Naive thymus-derived CD4-positive, alpha-beta T cell (primary cell): ENCODE measurements at regions not wholly inside any gene's neighbourhood (a gene's known extent, or its start where the extent isn't known, plus 50 kb on each side); places are given as distances from the start of the nearest gene placed in this dataset.

Experiments used
- ATAC-seq: fragments of 150-1000 bp; cut with Tn5 transposase; 2 replicates; pipeline ENCODE4 v1.10.0; 2021; ENCODE audit warnings: mild to moderate bottlenecking, moderate library complexity
- CTCF ChIA-PET: fragments of 350-600 bp; sonication (Branson Sonifier 250); formaldehyde crosslinking; loops from one replicate; lab custom pipeline; 2021; ENCODE audit warnings: antibody characterized with exemption; lab: Charles Lee
- POLR2A ChIA-PET: fragments of 350-600 bp; sonication (Branson Sonifier 250); formaldehyde crosslinking; loops from one replicate; lab custom pipeline; 2021; ENCODE audit warnings: antibody characterized with exemption, inconsistent platforms; lab: Charles Lee
- DNase-seq, 9 donors: peaks; one replicate each; pipeline versions ENCODE4 v3.0.0 to v3.0.0-alpha.2; 2020 to 2022; ENCODE audit warnings: mixed read lengths in 1 of 9
- H3K27ac ChIP-seq: one replicate; pipeline ENCODE4 v1.7.0; 2013; ENCODE audit warnings: mild to moderate bottlenecking, low read depth, low read length, moderate library complexity
- H3K27me3 ChIP-seq, 2 donors: one replicate each; pipeline ENCODE4 v1.7.0; 2013; ENCODE audit warnings: low read length in 2 of 2, mild to moderate bottlenecking in 2 of 2, moderate library complexity in 2 of 2; ENCODE audit not compliant: control insufficient read depth in 2 of 2, insufficient read depth in 2 of 2
- H3K36me3 ChIP-seq, 3 experiments: 1 replicate in 2 of 3; 2 replicates in 1 of 3; pipeline ENCODE4 v1.7.0; 2013; ENCODE audit warnings: low read length in 3 of 3, mild to moderate bottlenecking in 3 of 3, moderate library complexity in 1 of 3; ENCODE audit not compliant: insufficient read depth in 3 of 3, control insufficient read depth in 2 of 3
- H3K4me1 ChIP-seq, 2 donors: one replicate each; pipeline ENCODE4 v1.7.0; 2013; ENCODE audit warnings: low read length in 2 of 2, mild to moderate bottlenecking in 2 of 2, moderate library complexity in 1 of 2; ENCODE audit not compliant: control insufficient read depth in 2 of 2, insufficient read depth in 2 of 2
- H3K4me3 ChIP-seq: 2 replicates; pipeline ENCODE4 v1.7.0; 2013; ENCODE audit warnings: mild to moderate bottlenecking, low read length
- H3K9me3 ChIP-seq, 3 experiments: 1 replicate in 2 of 3; 2 replicates in 1 of 3; pipeline ENCODE4 v1.7.0; 2013; ENCODE audit warnings: low read length in 3 of 3; ENCODE audit not compliant: control insufficient read depth in 2 of 3
- H3K27ac Mint-ChIP-seq, 9 donors: one replicate each; pipeline ENCODE4 v1.8.0; 2020 to 2022; ENCODE audit warnings: mixed read lengths in 9 of 9, mild to moderate bottlenecking in 8 of 9, moderate library complexity in 5 of 9, inconsistent platforms in 2 of 9
- H3K27me3 Mint-ChIP-seq, 5 donors: one replicate each; pipeline ENCODE4 v1.8.0; 2021 to 2022; ENCODE audit warnings: mixed read lengths in 5 of 5, mild to moderate bottlenecking in 1 of 5
- H3K36me3 Mint-ChIP-seq, 5 donors: one replicate each; pipeline ENCODE4 v1.8.0; 2020 to 2022; ENCODE audit warnings: mixed read lengths in 5 of 5, mild to moderate bottlenecking in 3 of 5, inconsistent platforms in 1 of 5
- H3K4me1 Mint-ChIP-seq, 7 donors: one replicate each; pipeline ENCODE4 v1.8.0; 2020 to 2022; ENCODE audit warnings: mixed read lengths in 7 of 7, mild to moderate bottlenecking in 3 of 7, inconsistent platforms in 1 of 7
- H3K4me3 Mint-ChIP-seq, 10 donors: one replicate each; pipeline ENCODE4 v1.8.0; 2020 to 2022; ENCODE audit warnings: mild to moderate bottlenecking in 10 of 10, mixed read lengths in 10 of 10, moderate library complexity in 6 of 10, inconsistent platforms in 2 of 10
- H3K9me3 Mint-ChIP-seq, 11 donors: one replicate each; pipeline ENCODE4 v1.8.0; 2020 to 2022; ENCODE audit warnings: mixed read lengths in 11 of 11, mild to moderate bottlenecking in 4 of 11, inconsistent platforms in 1 of 11, moderate library complexity in 1 of 11
- intact Hi-C, 2 donors: fragments of 100-400 bp; cut with micrococcal nuclease; formaldehyde crosslinking; loops; one replicate each; pipeline ENCODE4 v1.15.1; 2023

- ChIA-PET CTCF (no interaction called here), POLR2A (no interaction called here)
- no peak overlapping the region for H3K4me3 ChIP-seq
- Mint-ChIP-seq H3K27me3 (peaks cover 4 to 32% (median 14%) of the 10 kb centered on the region in 5 donors), H3K27ac (no peak overlapping the region), H3K36me3 (peaks cover 0 to 3% (median 0%) of the 10 kb centered on the region in 5 donors), H3K9me3 (peaks cover 0 to 5% (median 0%) of the 10 kb centered on the region in 11 donors), H3K4me1 (peaks cover 0 to 7% (median 0%) of the 10 kb centered on the region in 7 donors), H3K4me3 (no peak overlapping the region)
- H3K27ac ChIP-seq = no peak overlapping the region
- H3K9me3 ChIP-seq = no peaks in the 10 kb centered on the region
- no peak for ATAC-seq
- H3K36me3 ChIP-seq = no peaks in the 10 kb centered on the region
- no peak for DNase-seq
- H3K27me3 ChIP-seq = no peaks in the 10 kb centered on the region
- H3K4me1 ChIP-seq = no peaks in the 10 kb centered on the region
- intact Hi-C loops = no loop called here
Observed at GRCh38 chr4:26047795-26048194, 133.8 kb downstream of the SMIM20 start.

GRCh38 chr4:26048378-26048882 is 134.4 kb downstream of the SMIM20 start:
- no peaks in the 10 kb centered on the region for H3K4me1 ChIP-seq
- intact Hi-C loops = no loop called here
- CTCF ChIA-PET = no interaction called here
- H3K27me3 ChIP-seq = no peaks in the 10 kb centered on the region
- no peaks in the 10 kb centered on the region for H3K9me3 ChIP-seq
- peaks cover 0 to 3% (median 0%) of the 10 kb centered on the region in 5 donors for H3K36me3 Mint-ChIP-seq
- H3K4me3 ChIP-seq = no peak overlapping the region
- DNase-seq (no peak), ATAC-seq (no peak)
- H3K4me1 Mint-ChIP-seq = peaks cover 0 to 7% (median 0%) of the 10 kb centered on the region in 7 donors
- POLR2A ChIA-PET = no interaction called here
- H3K27ac ChIP-seq = no peak overlapping the region
- H3K27me3 Mint-ChIP-seq = peaks cover 4 to 32% (median 12%) of the 10 kb centered on the region in 5 donors
- H3K27ac Mint-ChIP-seq = no peak overlapping the region
- H3K4me3 Mint-ChIP-seq = no peak overlapping the region
- H3K36me3 ChIP-seq = no peaks in the 10 kb centered on the region
- peaks cover 0 to 5% (median 0%) of the 10 kb centered on the region in 11 donors for H3K9me3 Mint-ChIP-seq

GRCh38 chr4:26048950-26049349 is 134.9 kb downstream of the SMIM20 start:
- peaks cover 0 to 5% (median 0%) of the 10 kb centered on the region in 11 donors for H3K9me3 Mint-ChIP-seq
- no peak overlapping the region for H3K4me3 Mint-ChIP-seq
- H3K27me3 Mint-ChIP-seq = peaks cover 4 to 32% (median 12%) of the 10 kb centered on the region in 5 donors
- intact Hi-C loops = no loop called here
- H3K36me3 Mint-ChIP-seq = peaks cover 0 to 3% (median 0%) of the 10 kb centered on the region in 5 donors
- no peak overlapping the region for H3K27ac ChIP-seq
- H3K36me3 ChIP-seq = no peaks in the 10 kb centered on the region
- ChIA-PET POLR2A (no interaction called here), CTCF (no interaction called here)
- H3K4me1 ChIP-seq = no peaks in the 10 kb centered on the region
- no peak for ATAC-seq
- no peaks in the 10 kb centered on the region for H3K9me3 ChIP-seq
- H3K27me3 ChIP-seq = no peaks in the 10 kb centered on the region
- H3K4me3 ChIP-seq = no peak overlapping the region
- H3K27ac Mint-ChIP-seq = no peak overlapping the region
- DNase-seq = no peak
- H3K4me1 Mint-ChIP-seq = peaks cover 0 to 7% (median 0%) of the 10 kb centered on the region in 7 donors

GRCh38 chr4:26049447-26049846 is 135.4 kb downstream of the SMIM20 start:
- Mint-ChIP-seq H3K4me1 (peaks cover 0 to 7% (median 0%) of the 10 kb centered on the region in 7 donors), H3K4me3 (no peak overlapping the region), H3K36me3 (peaks cover 0 to 3% (median 0%) of the 10 kb centered on the region in 5 donors), H3K27ac (no peak overlapping the region), H3K9me3 (peaks cover 0 to 5% (median 0%) of the 10 kb centered on the region in 11 donors), H3K27me3 (peaks cover 4 to 28% (median 12%) of the 10 kb centered on the region in 5 donors)
- ATAC-seq (no peak), DNase-seq (no peak)
- intact Hi-C loops = no loop called here
- no peaks in the 10 kb centered on the region for H3K27me3 ChIP-seq
- H3K4me3 ChIP-seq = no peak overlapping the region
- no peak overlapping the region for H3K27ac ChIP-seq
- H3K36me3 ChIP-seq = no peaks in the 10 kb centered on the region
- H3K9me3 ChIP-seq = no peaks in the 10 kb centered on the region
- no peaks in the 10 kb centered on the region for H3K4me1 ChIP-seq
- ChIA-PET CTCF (no interaction called here), POLR2A (no interaction called here)

GRCh38 chr4:26050212-26050643 is 136.2 kb downstream of the SMIM20 start:
- CTCF ChIA-PET = no interaction called here

GRCh38 chr4:26050671-26051070 is 136.7 kb downstream of the SMIM20 start:
- H3K27ac Mint-ChIP-seq = no peak overlapping the region
- H3K9me3 ChIP-seq = no peaks in the 10 kb centered on the region
- ATAC-seq = no peak
- no peaks in the 10 kb centered on the region for H3K27me3 ChIP-seq
- H3K4me1 Mint-ChIP-seq = peaks cover 0 to 7% (median 0%) of the 10 kb centered on the region in 7 donors
- peaks cover 0 to 27% (median 12%) of the 10 kb centered on the region in 5 donors for H3K27me3 Mint-ChIP-seq
- H3K36me3 Mint-ChIP-seq = peaks cover 0 to 3% (median 0%) of the 10 kb centered on the region in 5 donors
- intact Hi-C loops = no loop called here
- no peak overlapping the region for H3K4me3 ChIP-seq
- H3K36me3 ChIP-seq = no peaks in the 10 kb centered on the region
- DNase-seq = no peak
- no peak overlapping the region for H3K27ac ChIP-seq
- no peaks in the 10 kb centered on the region for H3K4me1 ChIP-seq
- ChIA-PET POLR2A (no interaction called here), CTCF (no interaction called here)
- peaks cover 0 to 5% (median 0%) of the 10 kb centered on the region in 11 donors for H3K9me3 Mint-ChIP-seq
- H3K4me3 Mint-ChIP-seq = no peak overlapping the region

More at GRCh38 chr4:26050212-26050643, 136.2 kb downstream of the SMIM20 start:
- Histone ChIP-seq H3K36me3 (no peaks in the 10 kb centered on the region), H3K9me3 (no peaks in the 10 kb centered on the region), H3K4me3 (no peak overlapping the region), H3K27me3 (no peaks in the 10 kb centered on the region), H3K4me1 (no peaks in the 10 kb centered on the region), H3K27ac (no peak overlapping the region)
- H3K36me3 Mint-ChIP-seq = peaks cover 0 to 3% (median 0%) of the 10 kb centered on the region in 5 donors
- POLR2A ChIA-PET = no interaction called here
- peaks cover 0 to 5% (median 0%) of the 10 kb centered on the region in 11 donors for H3K9me3 Mint-ChIP-seq
- ATAC-seq (peak; percentile 50), DNase-seq (no peak)
- H3K27ac Mint-ChIP-seq = no peak overlapping the region
- intact Hi-C loops = no loop called here
- H3K4me1 Mint-ChIP-seq = peaks cover 0 to 7% (median 0%) of the 10 kb centered on the region in 7 donors
- H3K27me3 Mint-ChIP-seq = peaks cover 0 to 29% (median 12%) of the 10 kb centered on the region in 5 donors
- H3K4me3 Mint-ChIP-seq = no peak overlapping the region

- ChIA-PET CTCF (no interaction called here), POLR2A (no interaction called here)
- no peak for DNase-seq
- H3K27me3 ChIP-seq = no peaks in the 10 kb centered on the region
- peaks cover 0 to 3% (median 0%) of the 10 kb centered on the region in 5 donors for H3K36me3 Mint-ChIP-seq
- peaks cover 0 to 7% (median 0%) of the 10 kb centered on the region in 7 donors for H3K4me1 Mint-ChIP-seq
- peaks cover under 1 to 24% (median 10%) of the 10 kb centered on the region in 5 donors for H3K27me3 Mint-ChIP-seq
- no peak overlapping the region for H3K4me3 Mint-ChIP-seq
- H3K36me3 ChIP-seq = no peaks in the 10 kb centered on the region
- no peak overlapping the region for H3K27ac ChIP-seq
- H3K9me3 Mint-ChIP-seq = peaks cover 0 to 4% (median 0%) of the 10 kb centered on the region in 11 donors
- intact Hi-C loops = no loop called here
- no peaks in the 10 kb centered on the region for H3K4me1 ChIP-seq
- no peak for ATAC-seq
- H3K9me3 ChIP-seq = no peaks in the 10 kb centered on the region
- no peak overlapping the region for H3K27ac Mint-ChIP-seq
- H3K4me3 ChIP-seq = no peak overlapping the region
Observed at GRCh38 chr4:26051240-26051639, 137.2 kb downstream of the SMIM20 start.
